ENCODE measurements at regions not wholly inside any gene's neighbourhood (a gene's known extent, or its start where the extent isn't known, plus 50 kb on each side); places are given as distances from the start of the nearest gene placed in this dataset.

DNA sequence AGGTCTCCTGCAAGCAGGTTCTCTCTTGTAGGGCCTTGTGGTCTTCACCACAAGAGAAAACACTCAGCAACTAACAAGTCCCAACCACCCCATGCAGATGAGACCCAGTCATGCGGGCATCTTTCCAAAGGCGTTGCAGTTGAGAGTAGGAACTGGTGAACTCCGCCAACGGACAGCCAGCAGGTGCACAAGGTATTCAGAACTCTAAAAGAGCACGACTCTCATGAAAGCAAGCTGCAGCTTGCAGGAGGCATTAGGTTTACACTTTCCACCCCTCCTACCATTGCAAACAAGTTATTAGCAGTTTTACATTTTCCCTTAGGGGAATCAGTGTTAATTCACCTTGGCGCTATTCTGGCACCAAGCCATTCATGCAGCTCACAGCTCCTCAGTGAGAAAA lies 173.4 kb upstream of the KIT start:
- ATAC-seq: no peak
- in situ Hi-C loops (cut with MboI) (no loop called here), intact Hi-C loops (cut with micrococcal nuclease) (no loop called here)
- Histone ChIP-seq H3K9me3 (replicated peaks; ENCODE audit: control insufficient read depth, insufficient read depth, low read depth, low read length) (no peaks in the 10 kb centered on the region), H2AFZ (ENCODE audit: low read depth, low read length) (no peak overlapping the region), H3K4me1 (replicated peaks in 1 of 2; ENCODE audit: control insufficient read depth in 2 of 2, insufficient read depth in 2 of 2, low read length in 2 of 2) (peaks cover 2 to 6% of the 10 kb centered on the region in 2 experiments; a peak in 3 of 5 replicates), H3K4me2 (ENCODE audit: insufficient read depth, low read length) (no peak overlapping the region), H3K27me3 (ENCODE audit: control insufficient read depth in 2 of 2, insufficient read depth in 2 of 2, low read length in 2 of 2) (no peaks in the 10 kb centered on the region), H3K9me1 (ENCODE audit: control insufficient read depth, insufficient read depth, low read length) (no peaks in the 10 kb centered on the region), H3K27ac (ENCODE audit: extremely low read depth, low read depth, low read length) (no peak overlapping the region), H3K4me3 (no peak overlapping the region), H4K20me1 (replicated peaks; ENCODE audit: control insufficient read depth, insufficient read depth, low read length) (no peaks in the 10 kb centered on the region), H3K36me3 (ENCODE audit: control insufficient read depth, insufficient read depth, low read length) (no peaks in the 10 kb centered on the region), H3K79me2 (ENCODE audit: control insufficient read depth, insufficient read depth, low read length) (no peaks in the 10 kb centered on the region), H3K9ac (ENCODE audit: insufficient read depth in 1 of 2, low read depth in 2 of 2, low read length in 2 of 2) (no peak overlapping the region)
- FAIRE-seq: no peak
- CTCF ChIA-PET (ENCODE audit: low intra/inter-chr PET ratio): no interaction called here
- POLR2A ChIA-PET: no interaction called here
- 67% methylated on average over 4 of the region's 6 CpGs for WGBS (ENCODE audit: insufficient coverage, low coverage, missing lambda C conversion rate)
- BruUV-seq (replicated peaks): no TSS peak
- DNase-seq (ENCODE audit: extremely low read depth in 1 of 4, low spot score in 3 of 4): no peak
- TF ChIP-seq CHD1 (IDR thresholded peaks at IDR 0.05; ENCODE audit: low read length) (no peak), NFIC (IDR thresholded peaks at IDR 0.05) (0 out of 2 replicates have a peak, but pooled peaks have one; percentile 5)

DNA sequence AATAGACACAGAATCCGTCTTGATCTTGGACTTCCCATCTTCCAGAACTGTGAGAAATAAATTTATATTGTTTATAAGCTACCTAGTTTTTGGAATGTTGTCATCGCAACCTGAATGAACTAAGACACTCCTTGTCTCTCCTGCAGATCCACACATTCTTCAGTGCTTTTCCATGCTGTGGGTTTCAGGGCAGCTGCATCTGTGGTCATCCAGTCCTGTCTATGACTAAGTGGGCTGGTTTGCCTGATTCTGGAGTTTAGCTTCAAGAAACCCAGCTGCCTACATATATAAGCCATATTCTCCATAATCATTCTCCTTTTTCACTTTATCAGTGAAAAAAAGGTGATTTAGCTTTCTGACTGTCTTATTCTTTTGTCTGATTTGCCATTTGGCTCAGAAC lies 170.3 kb upstream of the KIT start:
- ATAC-seq: no peak
- ChIA-PET CTCF (ENCODE audit: low intra/inter-chr PET ratio) (no interaction called here), POLR2A (no interaction called here)
- H3K9me3 ChIP-seq (replicated peaks; ENCODE audit: control insufficient read depth, insufficient read depth, low read depth, low read length): no peaks in the 10 kb centered on the region
- no peaks in the 10 kb centered on the region for H3K9me1 ChIP-seq (ENCODE audit: control insufficient read depth, insufficient read depth, low read length)
- intact Hi-C loops (cut with micrococcal nuclease): no loop called here
- no peaks in the 10 kb centered on the region for H3K36me3 ChIP-seq (ENCODE audit: control insufficient read depth, insufficient read depth, low read length)
- H3K27me3 ChIP-seq (ENCODE audit: control insufficient read depth in 2 of 2, insufficient read depth in 2 of 2, low read length in 2 of 2): no peaks in the 10 kb centered on the region
- 62% methylated on average over 2 of the region's 2 CpGs for WGBS (ENCODE audit: insufficient coverage, low coverage, missing lambda C conversion rate)
- no peak overlapping the region for H3K4me2 ChIP-seq (ENCODE audit: insufficient read depth, low read length)
- no peaks in the 10 kb centered on the region for H4K20me1 ChIP-seq (replicated peaks; ENCODE audit: control insufficient read depth, insufficient read depth, low read length)
- no peak overlapping the region for H3K9ac ChIP-seq (ENCODE audit: insufficient read depth in 1 of 2, low read depth in 2 of 2, low read length in 2 of 2)
- no peak for FAIRE-seq
- BruUV-seq (replicated peaks): no TSS peak
- in situ Hi-C loops (cut with MboI): no loop called here
- no peak overlapping the region for H2AFZ ChIP-seq (ENCODE audit: low read depth, low read length)
- H3K4me1 ChIP-seq (replicated peaks in 1 of 2; ENCODE audit: control insufficient read depth in 2 of 2, insufficient read depth in 2 of 2, low read length in 2 of 2): peaks cover 0 to 8% of the 10 kb centered on the region in 2 experiments; a peak in 3 of 5 replicates
- no peaks in the 10 kb centered on the region for H3K79me2 ChIP-seq (ENCODE audit: control insufficient read depth, insufficient read depth, low read length)
- no peak overlapping the region for H3K27ac ChIP-seq (ENCODE audit: extremely low read depth, low read depth, low read length)
- no peak overlapping the region for H3K4me3 ChIP-seq
- no peak for DNase-seq (ENCODE audit: extremely low read depth in 1 of 4, low spot score in 3 of 4)
- TF ChIP-seq, protein P1, sequence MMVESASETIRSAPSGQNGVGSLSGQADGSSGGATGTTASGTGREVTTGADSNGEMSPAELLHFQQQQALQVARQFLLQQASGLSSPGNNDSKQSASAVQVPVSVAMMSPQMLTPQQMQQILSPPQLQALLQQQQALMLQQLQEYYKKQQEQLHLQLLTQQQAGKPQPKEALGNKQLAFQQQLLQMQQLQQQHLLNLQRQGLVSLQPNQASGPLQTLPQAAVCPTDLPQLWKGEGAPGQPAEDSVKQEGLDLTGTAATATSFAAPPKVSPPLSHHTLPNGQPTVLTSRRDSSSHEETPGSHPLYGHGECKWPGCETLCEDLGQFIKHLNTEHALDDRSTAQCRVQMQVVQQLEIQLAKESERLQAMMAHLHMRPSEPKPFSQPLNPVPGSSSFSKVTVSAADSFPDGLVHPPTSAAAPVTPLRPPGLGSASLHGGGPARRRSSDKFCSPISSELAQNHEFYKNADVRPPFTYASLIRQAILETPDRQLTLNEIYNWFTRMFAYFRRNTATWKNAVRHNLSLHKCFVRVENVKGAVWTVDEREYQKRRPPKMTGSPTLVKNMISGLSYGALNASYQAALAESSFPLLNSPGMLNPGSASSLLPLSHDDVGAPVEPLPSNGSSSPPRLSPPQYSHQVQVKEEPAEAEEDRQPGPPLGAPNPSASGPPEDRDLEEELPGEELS (CRISPR knock-in tag; IDR thresholded peaks at IDR 0.05; ENCODE audit: borderline replicate concordance): no peak
- TF ChIP-seq CXXC5 (CRISPR knock-in tag; IDR thresholded peaks at IDR 0.05): no peak
- TF ChIP-seq CBFA2T2 (conservative IDR thresholded peaks at IDR 0.05): no peak
- no peak for TF ChIP-seq ZNF584 (CRISPR knock-in tag; IDR thresholded peaks at IDR 0.05; ENCODE audit: low read depth)
